Hippocampal formation (tissue), 2 donors: ENCODE measurements at regions not wholly inside any gene's neighbourhood (a gene's known extent, or its start where the extent isn't known, plus 50 kb on each side); places are given as distances from the start of the nearest gene placed in this dataset.

ENCODE experiments used
- DNase-seq, 2 donors: peaks; one replicate each; lab custom pipeline; 2025; lab: John Stamatoyannopoulos, UW

GRCh38 chr6:117168296-117169063 lies 96.9 kb upstream of the VGLL2 start:
- DNase-seq = no peak

DNA sequence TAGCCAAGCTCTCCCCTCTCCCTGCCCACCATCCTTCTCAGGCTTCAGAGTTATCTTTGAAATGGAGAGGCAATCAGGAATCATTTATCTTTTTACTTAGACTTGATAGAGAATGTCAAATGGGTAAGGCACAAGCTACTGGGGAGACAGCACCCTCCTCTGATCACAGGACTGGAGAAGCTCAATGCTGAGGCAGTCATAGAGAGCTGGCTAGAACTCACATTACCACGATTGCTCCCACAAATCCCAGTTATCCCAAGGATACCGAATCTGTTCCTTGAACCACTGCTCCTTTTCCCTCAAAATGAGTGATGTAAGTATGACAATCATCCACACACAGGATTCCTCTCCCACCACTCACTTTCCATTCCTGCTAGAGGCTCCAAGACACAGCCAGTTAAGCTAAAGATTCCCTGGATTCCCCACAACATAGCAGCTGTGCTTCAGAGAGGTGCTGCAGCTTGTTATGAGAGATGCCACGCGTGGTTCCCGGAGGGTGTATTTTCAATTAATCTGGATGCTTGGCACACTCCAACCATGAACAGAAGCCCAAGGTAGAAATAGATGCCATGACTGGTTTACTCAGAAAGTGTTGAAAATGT lies 96.2 kb upstream of the VGLL2 start:
- DNase-seq = no peak

DNA sequence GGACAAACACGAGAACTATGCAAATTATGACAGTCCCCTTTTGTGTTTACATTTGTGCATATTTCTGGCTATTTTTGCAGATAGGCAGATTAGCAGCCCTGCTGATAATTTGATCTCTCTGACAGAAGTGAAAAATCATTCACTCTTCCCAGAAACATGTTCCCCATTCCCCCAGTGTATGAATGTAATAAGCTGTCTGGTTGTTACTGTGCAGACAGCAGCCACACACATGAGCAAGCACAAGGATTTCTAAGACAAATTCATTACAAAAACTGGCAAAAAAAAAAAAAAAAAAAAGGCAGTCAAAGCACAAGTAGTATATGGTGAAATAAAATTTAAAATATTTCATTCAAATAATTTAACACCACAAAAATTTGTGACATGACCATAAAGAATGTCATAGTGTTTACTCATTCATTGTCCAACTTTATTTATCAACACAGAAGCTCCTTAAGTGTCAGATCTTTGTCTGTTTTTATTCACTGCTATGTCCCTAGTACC lies 95.5 kb upstream of the VGLL2 start:
- DNase-seq = no peak

- no peak for DNase-seq
Measured at GRCh38 chr6:117174835-117175360, 90.5 kb upstream of the VGLL2 start.

DNA sequence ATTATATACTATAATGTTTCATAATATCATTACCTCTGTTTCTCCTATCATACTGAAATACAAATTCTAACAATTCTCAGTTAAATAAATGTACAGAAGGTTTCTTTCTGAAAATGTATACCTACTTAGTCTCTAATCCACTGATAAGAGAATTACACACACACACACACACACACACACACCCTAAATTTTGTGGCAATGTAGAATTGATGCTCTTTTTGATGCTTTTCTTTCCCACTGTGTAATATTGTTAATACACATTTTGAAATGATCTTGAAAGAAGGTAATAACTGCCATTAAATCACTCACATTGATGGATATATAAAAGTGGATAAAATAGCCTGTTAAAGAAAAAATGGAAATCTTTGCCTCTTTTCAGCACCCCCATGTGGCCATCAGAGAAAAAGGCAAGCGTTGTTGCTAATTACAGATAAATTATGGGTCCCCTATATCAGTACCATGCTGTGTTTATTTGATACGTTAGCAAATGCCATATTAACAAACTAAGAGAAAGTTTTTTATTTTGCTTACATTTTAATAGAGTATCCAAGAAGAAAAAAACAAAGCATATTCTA lies 76.6 kb upstream of the VGLL2 start:
- DNase-seq = no peak

DNA sequence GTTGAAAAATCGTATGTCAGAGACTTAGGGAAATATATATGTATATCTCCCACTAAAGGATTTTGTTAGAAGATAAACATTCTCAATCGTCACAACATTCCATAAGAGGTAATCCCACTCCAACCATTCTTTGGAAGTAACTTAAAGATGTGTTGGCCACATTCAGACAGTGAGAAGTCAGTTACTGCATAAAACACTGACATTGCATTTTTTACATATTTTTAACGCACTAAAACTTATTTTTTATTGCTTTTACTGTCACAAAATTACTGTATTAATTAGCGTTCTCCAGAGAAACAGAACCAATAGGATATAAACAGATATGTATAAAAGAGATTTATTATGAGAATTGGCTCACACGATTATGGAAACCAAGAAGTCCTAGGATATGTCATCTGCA lies 74.3 kb upstream of the VGLL2 start:
- DNase-seq = no peak

DNA sequence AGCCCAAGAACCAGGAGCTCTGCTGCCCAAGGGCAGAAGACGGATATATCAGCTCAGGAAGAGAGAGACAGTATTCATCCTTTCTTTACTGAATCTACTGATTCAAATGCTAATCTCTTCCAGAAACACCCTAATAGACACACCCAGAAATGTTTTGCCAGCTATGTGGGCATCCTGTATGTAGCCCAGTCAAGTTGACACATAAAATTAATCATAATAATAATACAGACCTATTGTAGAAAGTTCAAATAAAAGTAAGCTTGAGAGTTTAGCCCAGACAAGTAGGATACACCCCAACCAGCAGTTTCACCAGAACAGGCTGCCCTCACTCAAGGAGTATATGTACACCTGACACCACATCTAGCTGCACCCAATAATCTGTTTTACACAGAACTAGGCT lies 73.9 kb upstream of the VGLL2 start:
- no peak for DNase-seq

DNA sequence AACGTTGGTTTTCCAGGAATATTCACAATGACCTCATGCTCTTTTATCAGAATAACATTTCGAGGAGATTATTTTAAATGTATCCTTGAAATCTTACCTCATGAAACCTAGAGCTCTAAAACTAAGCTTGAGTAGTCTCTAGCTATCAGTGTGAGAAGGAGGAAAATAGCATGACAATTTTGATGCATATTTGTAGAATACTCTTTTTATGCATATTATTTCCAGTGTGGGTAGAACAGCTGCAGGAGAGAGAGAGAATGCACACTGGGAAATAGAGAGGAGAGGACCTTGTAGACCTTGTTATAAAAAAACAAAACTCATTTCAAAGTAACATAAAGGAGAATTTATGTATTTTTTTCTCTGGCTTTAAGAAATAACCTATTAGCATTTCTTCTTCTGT lies 71.1 kb upstream of the VGLL2 start:
- no peak for DNase-seq

DNA sequence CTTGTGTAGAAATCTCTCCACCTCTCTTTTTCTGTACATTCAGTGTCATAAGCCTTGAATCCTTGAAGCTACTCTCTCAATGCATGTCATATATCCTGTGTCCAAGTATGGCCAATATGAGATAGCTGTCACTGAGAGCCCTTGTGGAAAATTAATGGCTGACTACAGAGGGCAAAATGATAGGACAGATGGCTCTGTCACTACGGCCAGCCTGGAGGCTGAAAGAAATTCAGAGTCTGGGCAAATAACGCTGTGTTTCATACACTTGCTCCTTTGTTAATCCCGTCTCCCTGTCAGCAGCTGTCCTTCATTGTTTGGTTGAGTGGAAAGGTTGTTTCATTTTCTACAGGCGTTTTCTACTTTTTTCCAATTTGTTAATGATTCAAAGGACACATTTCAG lies 70.4 kb upstream of the VGLL2 start:
- peak in 1 of 2 donors; percentile 15 for DNase-seq

- DNase-seq = no peak
Measured at GRCh38 chr6:117195728-117196127, 69.6 kb upstream of the VGLL2 start.

GRCh38 chr6:117200067-117200466 lies 65.3 kb upstream of the VGLL2 start:
- DNase-seq = no peak

GRCh38 chr6:117204903-117205302 lies 60.5 kb upstream of the VGLL2 start:
- no peak for DNase-seq

DNA sequence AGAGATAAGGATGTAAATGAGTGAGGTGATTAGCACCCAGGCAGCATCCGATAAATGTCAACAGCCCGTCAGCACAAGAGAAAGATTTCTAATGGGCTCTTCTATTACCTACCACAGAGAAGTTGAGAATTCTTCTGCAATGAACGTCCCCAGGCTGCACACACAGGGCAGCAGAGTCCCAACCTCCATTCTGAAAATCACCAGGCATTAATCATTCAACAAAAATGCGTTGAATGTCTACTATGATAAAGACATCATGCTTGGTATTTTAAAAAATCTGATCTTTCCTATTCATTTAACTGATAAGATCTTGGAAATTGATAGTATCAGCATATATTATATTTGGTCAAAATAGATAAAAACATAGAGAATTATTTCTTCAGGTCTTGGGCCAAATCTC lies 59.5 kb upstream of the VGLL2 start:
- DNase-seq = no peak

- DNase-seq = no peak
Measured at GRCh38 chr6:117206522-117206921, 58.8 kb upstream of the VGLL2 start.

- no peak for DNase-seq
Measured at GRCh38 chr6:117206944-117207687, 58.2 kb upstream of the VGLL2 start.

GRCh38 chr6:117210279-117210678 lies 55.1 kb upstream of the VGLL2 start:
- DNase-seq = no peak

- no peak for DNase-seq
Measured at GRCh38 chr6:117215353-117216090, 49.8 kb upstream of the VGLL2 start.
